Upper lobe of right lung (tissue), 1 donor: ENCODE measurements at regions not wholly inside any gene's neighbourhood (a gene's known extent, or its start where the extent isn't known, plus 50 kb on each side); places are given as distances from the start of the nearest gene placed in this dataset.

ENCODE experiments used
- ATAC-seq: fragments of 200-7000 bp; cut with Tn5 transposase; one replicate; pipeline ENCODE4 v1.9.1; 2020; ENCODE audit warnings: mild to moderate bottlenecking, moderate library complexity
- DNase-seq: peaks from one replicate; pipeline ENCODE4 v3.0.0-alpha.2; 2020
- H3K27ac ChIP-seq: fragments of 200-600 bp; one replicate; pipeline ENCODE4 v1.8.0; 2022
- H3K27me3 ChIP-seq: fragments of 200-600 bp; one replicate; pipeline ENCODE4 v1.8.0; 2022; ENCODE audit warnings: mild to moderate bottlenecking
- H3K36me3 ChIP-seq: fragments of 200-600 bp; one replicate; pipeline ENCODE4 v1.8.0; 2022
- H3K4me1 ChIP-seq: fragments of 200-600 bp; one replicate; pipeline ENCODE4 v1.8.0; 2022
- H3K4me3 ChIP-seq: fragments of 200-600 bp; one replicate; pipeline ENCODE4 v1.8.0; 2022; ENCODE audit warnings: mild to moderate bottlenecking
- H3K9me3 ChIP-seq: fragments of 200-600 bp; one replicate; pipeline ENCODE4 v1.8.0; 2022
- CTCF ChIP-seq: fragments of 200-600 bp; IDR thresholded peaks from one replicate; pipeline ENCODE4 v1.8.0; 2022; ENCODE audit warnings: antibody characterized with exemption
- intact Hi-C: fragments of 100-400 bp; cut with DNase I; formaldehyde crosslinking; loops from one replicate; pipeline ENCODE4 v1.11.0; 2022
- donor health status: DM: no; HTN: yes; CAD: no; lungs with severe emphysema.

GRCh38 chr5:3734632-3735031, 139.0 kb downstream of the IRX1 start:
- Histone ChIP-seq H3K4me1 (no peaks in the 10 kb centered on the region), H3K27me3 (no peaks in the 10 kb centered on the region), H3K27ac (no peak overlapping the region), H3K9me3 (no peaks in the 10 kb centered on the region), H3K36me3 (no peaks in the 10 kb centered on the region), H3K4me3 (no peak overlapping the region)
- no peak for ATAC-seq
- intact Hi-C loops, result no loop called here
- DNase-seq, result no peak
- TF ChIP-seq CTCF, result no peak

GRCh38 chr5:3736466-3736865, 140.8 kb downstream of the IRX1 start:
- DNase-seq (no peak), ATAC-seq (no peak)
- H3K4me3 ChIP-seq, result no peak overlapping the region
- no peaks in the 10 kb centered on the region for H3K27me3 ChIP-seq
- H3K36me3 ChIP-seq, result no peaks in the 10 kb centered on the region
- H3K4me1 ChIP-seq, result no peaks in the 10 kb centered on the region
- no peaks in the 10 kb centered on the region for H3K9me3 ChIP-seq
- TF ChIP-seq CTCF, result no peak
- intact Hi-C loops, result no loop called here
- no peak overlapping the region for H3K27ac ChIP-seq

GRCh38 chr5:3736926-3737325, 141.3 kb downstream of the IRX1 start:
- no peaks in the 10 kb centered on the region for H3K9me3 ChIP-seq
- H3K4me3 ChIP-seq, result no peak overlapping the region
- no peaks in the 10 kb centered on the region for H3K4me1 ChIP-seq
- H3K27me3 ChIP-seq, result no peaks in the 10 kb centered on the region
- H3K27ac ChIP-seq, result no peak overlapping the region
- no peaks in the 10 kb centered on the region for H3K36me3 ChIP-seq
- ATAC-seq (no peak), DNase-seq (no peak)
- intact Hi-C loops, result no loop called here
- TF ChIP-seq CTCF, result no peak

GRCh38 chr5:3738919-3739318, 143.3 kb downstream of the IRX1 start:
- Histone ChIP-seq H3K36me3 (no peaks in the 10 kb centered on the region), H3K4me3 (no peak overlapping the region), H3K4me1 (no peaks in the 10 kb centered on the region), H3K9me3 (no peaks in the 10 kb centered on the region), H3K27ac (no peak overlapping the region), H3K27me3 (no peaks in the 10 kb centered on the region)
- ATAC-seq, result no peak
- TF ChIP-seq CTCF, result no peak
- intact Hi-C loops, result no loop called here
- DNase-seq, result no peak

GRCh38 chr5:3740546-3741373, 145.1 kb downstream of the IRX1 start:
- Histone ChIP-seq H3K36me3 (no peaks in the 10 kb centered on the region), H3K4me1 (no peaks in the 10 kb centered on the region), H3K27ac (no peak overlapping the region), H3K4me3 (no peak overlapping the region), H3K9me3 (no peaks in the 10 kb centered on the region), H3K27me3 (no peaks in the 10 kb centered on the region)
- no peak for TF ChIP-seq CTCF
- peak; percentile 28 for ATAC-seq
- no peak for DNase-seq
- intact Hi-C loops, result no loop called here
